ENCODE measurements at regions not wholly inside any gene's neighbourhood (a gene's known extent, or its start where the extent isn't known, plus 50 kb on each side); places are given as distances from the start of the nearest gene placed in this dataset.

- no peak for DNase-seq (ENCODE audit: low spot score)
Observed at GRCh38 chr4:159035570-159035969, 67.3 kb upstream of the RAPGEF2 start.

- DNase-seq (ENCODE audit: low spot score), result no peak
Observed at GRCh38 chr4:159038536-159038935, 64.3 kb upstream of the RAPGEF2 start.

- DNase-seq (ENCODE audit: low spot score), result no peak
Observed at GRCh38 chr4:159041054-159042034, 61.5 kb upstream of the RAPGEF2 start.

GRCh38 chr4:159042097-159042605 lies 60.7 kb upstream of the RAPGEF2 start:
- DNase-seq (ENCODE audit: low spot score), result no peak

GRCh38 chr4:159042868-159043267 lies 60.0 kb upstream of the RAPGEF2 start:
- no peak for DNase-seq (ENCODE audit: low spot score)

- no peak for DNase-seq (ENCODE audit: low spot score)
Observed at GRCh38 chr4:159043861-159044260, 59.0 kb upstream of the RAPGEF2 start.

- DNase-seq (ENCODE audit: low spot score), result no peak
Observed at GRCh38 chr4:159045321-159045720, 57.6 kb upstream of the RAPGEF2 start.

- DNase-seq (ENCODE audit: low spot score), result no peak
Observed at GRCh38 chr4:159046683-159047082, 56.2 kb upstream of the RAPGEF2 start.

GRCh38 chr4:159047478-159048165 lies 55.3 kb upstream of the RAPGEF2 start:
- no peak for DNase-seq (ENCODE audit: low spot score)

- DNase-seq (ENCODE audit: low spot score), result peak; percentile 63
Observed at GRCh38 chr4:159048166-159048886, 54.6 kb upstream of the RAPGEF2 start.

- DNase-seq (ENCODE audit: low spot score), result no peak
Observed at GRCh38 chr4:159049780-159050375, 53.0 kb upstream of the RAPGEF2 start.

- DNase-seq (ENCODE audit: low spot score), result no peak
Observed at GRCh38 chr4:159051245-159052071, 51.4 kb upstream of the RAPGEF2 start.

GRCh38 chr4:159052315-159052714 lies 50.6 kb upstream of the RAPGEF2 start:
- no peak for DNase-seq (ENCODE audit: low spot score)
